Endothelial cell of umbilical vein (primary cell): ENCODE measurements at regions not wholly inside any gene's neighbourhood (a gene's known extent, or its start where the extent isn't known, plus 50 kb on each side); places are given as distances from the start of the nearest gene placed in this dataset.

Source experiments
- BruUV-seq: library from RNA; stranded (reverse); fragments of 400-500 nt; replicated peaks from 2 replicates; lab custom pipeline; 2021; lab: Mats Ljungman, UMichigan
- CTCF ChIA-PET: fragments of 300-600, 350-600 bp; sonication (Branson Sonifier 250); formaldehyde crosslinking; loops from one replicate; lab custom pipeline; 2021; ENCODE audit warnings: antibody characterized with exemption, inconsistent platforms; lab: Charles Lee
- POLR2A ChIA-PET: fragments of 300-600, 350-600 bp; sonication (Branson Sonifier 250); formaldehyde crosslinking; loops from one replicate; lab custom pipeline; 2021; ENCODE audit warnings: antibody characterized with exemption, inconsistent platforms; lab: Charles Lee
- DNase-seq: peaks from one replicate; pipeline ENCODE4 v3.0.0-alpha.2; 2011; ENCODE audit warnings: low read depth, low spot score
- FAIRE-seq: peaks from 2 replicates; lab custom pipeline; 2011; peaks lifted over from hg19 to GRCh38; lab: Jason Lieb, UNC
- H2AFZ ChIP-seq: 2 replicates; pipeline ENCODE4 v1.6.0; 2012; ENCODE audit warnings: low read depth, low read length, control low read depth, inconsistent platforms
- H3K27ac ChIP-seq: 2 replicates; pipeline ENCODE4 v1.5.1; 2011; ENCODE audit warnings: low read depth, mild to moderate bottlenecking, control low read depth, low read length, moderate library complexity; ENCODE audit not compliant: insufficient read depth
- H3K27me3 ChIP-seq, 2 experiments: 2 replicates each; pipeline versions ENCODE4 v1.6.0 to v1.6.1; 2011; ENCODE audit warnings: low read length in 2 of 2, mixed read lengths in 1 of 2; ENCODE audit not compliant: control insufficient read depth in 2 of 2, insufficient read depth in 2 of 2
- H3K36me3 ChIP-seq, 2 experiments: 2 replicates in 1 of 2; 3 replicates in 1 of 2; pipeline ENCODE4 v1.5.1; 2011; ENCODE audit warnings: low read length in 2 of 2, mild to moderate bottlenecking in 1 of 2, moderate library complexity in 1 of 2; ENCODE audit not compliant: control insufficient read depth in 2 of 2, insufficient read depth in 2 of 2; ENCODE audit errors: extremely low read depth in 1 of 2
- H3K4me1 ChIP-seq: 3 replicates; pipeline ENCODE4 v1.5.1; 2011; ENCODE audit warnings: mild to moderate bottlenecking, low read length; ENCODE audit not compliant: control insufficient read depth, insufficient read depth; ENCODE audit errors: extremely low read depth
- H3K4me2 ChIP-seq: 2 replicates; pipeline ENCODE4 v1.6.1; 2011; ENCODE audit warnings: low read length, control low read depth, mixed read lengths; ENCODE audit not compliant: insufficient read depth
- H3K4me3 ChIP-seq, 3 experiments: fragments of 200-600 bp in 1 of 3; sonication (generic), shearing (Covaris generic) in 1 of 3; replicated peaks in 1 of 3; 2 replicates each; pipeline ENCODE4 v1.5.1; 2011 to 2016; ENCODE audit warnings: control low read depth in 3 of 3, low read length in 3 of 3, mild to moderate bottlenecking in 2 of 3, inconsistent platforms in 1 of 3, low read depth in 1 of 3, moderate library complexity in 1 of 3; ENCODE audit not compliant: insufficient read depth in 1 of 3
- H3K79me2 ChIP-seq: 2 replicates; pipeline ENCODE4 v1.6.0; 2012; ENCODE audit warnings: low read length, inconsistent platforms; ENCODE audit not compliant: control insufficient read depth, insufficient read depth
- H3K9ac ChIP-seq: replicated peaks from 2 replicates; pipeline ENCODE3; 2011; ENCODE audit warnings: low read length, control low read depth; ENCODE audit not compliant: insufficient read depth; ENCODE audit errors: extremely low read depth
- H3K9me1 ChIP-seq: replicated peaks from 3 replicates; pipeline ENCODE4 v1.6.0; 2011; ENCODE audit warnings: mild to moderate bottlenecking, low read length; ENCODE audit not compliant: control insufficient read depth, insufficient read depth; ENCODE audit errors: extremely low read depth
- H3K9me3 ChIP-seq: replicated peaks from 2 replicates; pipeline ENCODE4 v1.5.1; 2012; ENCODE audit warnings: low read length, inconsistent platforms; ENCODE audit not compliant: control insufficient read depth, insufficient read depth
- H4K20me1 ChIP-seq: replicated peaks from 2 replicates; pipeline ENCODE3; 2011; ENCODE audit warnings: mild to moderate bottlenecking, low read length; ENCODE audit not compliant: control insufficient read depth, insufficient read depth; ENCODE audit errors: extremely low read depth
- EZH2 ChIP-seq: IDR thresholded peaks from 2 replicates; pipeline ENCODE4 v1.6.1; 2012; ENCODE audit warnings: borderline replicate concordance, low read depth, mild to moderate bottlenecking, moderate library complexity, low read length, inconsistent platforms; ENCODE audit not compliant: severe bottlenecking
- FOS ChIP-seq: IDR thresholded peaks from 2 replicates; pipeline ENCODE4 v1.6.1; 2011; ENCODE audit warnings: mild to moderate bottlenecking, low read length, moderate library complexity, borderline replicate concordance; ENCODE audit not compliant: insufficient read depth
- GATA2 ChIP-seq: IDR thresholded peaks from 2 replicates; pipeline ENCODE4 v1.7.0; 2011; ENCODE audit warnings: low read depth, mild to moderate bottlenecking, moderate library complexity, mixed read lengths, low read length; ENCODE audit not compliant: insufficient read length, insufficient read depth
- JUN ChIP-seq: IDR thresholded peaks from 2 replicates; pipeline ENCODE4 v1.6.1; 2011; ENCODE audit warnings: borderline replicate concordance, low read depth; ENCODE audit not compliant: insufficient read length, insufficient read depth
- MAX ChIP-seq: IDR thresholded peaks from 2 replicates; pipeline ENCODE4 v1.6.1; 2011; ENCODE audit not compliant: insufficient read depth, insufficient read length
- MYC ChIP-seq: IDR thresholded peaks from one replicate; pipeline ENCODE4 v1.6.1; 2011; ENCODE audit warnings: mild to moderate bottlenecking, low read depth, low read length
- POLR2A ChIP-seq: IDR thresholded peaks from 2 replicates; pipeline ENCODE4 v1.6.1; 2012; ENCODE audit warnings: low read depth, mild to moderate bottlenecking, control low read depth, low read length
- POLR2AphosphoS5 ChIP-seq: IDR thresholded peaks from 2 replicates; pipeline ENCODE4 v1.6.1; 2012; ENCODE audit warnings: low read depth, mild to moderate bottlenecking, control low read depth, low read length, moderate library complexity; ENCODE audit not compliant: insufficient read depth
- dilution Hi-C: fragments of 300-500 bp; cut with MboI; formaldehyde crosslinking; loops from one replicate; pipeline ENCODE4 v1.15.0; 2019; ENCODE audit warnings: low sequenced_read_pairs; ENCODE audit not compliant: extremely low pct_ligation_motif_present
- intact Hi-C: fragments of 100-400 bp; cut with micrococcal nuclease; formaldehyde crosslinking; loops from one replicate; pipeline ENCODE4 v1.10.0; 2022
- TF ChIP-seq, protein P1 (sequence below), 2 donors: IDR thresholded peaks; 1 replicate in 1 of 2; 2 replicates in 1 of 2; pipeline ENCODE4 v1.5.1; 2011; ENCODE audit warnings: low read length in 2 of 2, mild to moderate bottlenecking in 2 of 2, moderate library complexity in 2 of 2, control low read depth in 1 of 2, inconsistent platforms in 1 of 2, low read depth in 1 of 2; ENCODE audit not compliant: insufficient read depth in 1 of 2; ENCODE audit errors: extremely low read depth in 1 of 2

- no peak for DNase-seq
- no peaks in the 10 kb centered on the region for H3K9me3 ChIP-seq
- H3K4me3 ChIP-seq = no peak overlapping the region
- no TSS peak for BruUV-seq
- dilution Hi-C loops (no loop called here), intact Hi-C loops (no loop called here)
- TF ChIP-seq MAX (no peak), EZH2 (no peak), POLR2AphosphoS5 (no peak), MYC (no peak), FOS (no peak), GATA2 (no peak), JUN (no peak), POLR2A (no peak)
- TF ChIP-seq, protein P1, sequence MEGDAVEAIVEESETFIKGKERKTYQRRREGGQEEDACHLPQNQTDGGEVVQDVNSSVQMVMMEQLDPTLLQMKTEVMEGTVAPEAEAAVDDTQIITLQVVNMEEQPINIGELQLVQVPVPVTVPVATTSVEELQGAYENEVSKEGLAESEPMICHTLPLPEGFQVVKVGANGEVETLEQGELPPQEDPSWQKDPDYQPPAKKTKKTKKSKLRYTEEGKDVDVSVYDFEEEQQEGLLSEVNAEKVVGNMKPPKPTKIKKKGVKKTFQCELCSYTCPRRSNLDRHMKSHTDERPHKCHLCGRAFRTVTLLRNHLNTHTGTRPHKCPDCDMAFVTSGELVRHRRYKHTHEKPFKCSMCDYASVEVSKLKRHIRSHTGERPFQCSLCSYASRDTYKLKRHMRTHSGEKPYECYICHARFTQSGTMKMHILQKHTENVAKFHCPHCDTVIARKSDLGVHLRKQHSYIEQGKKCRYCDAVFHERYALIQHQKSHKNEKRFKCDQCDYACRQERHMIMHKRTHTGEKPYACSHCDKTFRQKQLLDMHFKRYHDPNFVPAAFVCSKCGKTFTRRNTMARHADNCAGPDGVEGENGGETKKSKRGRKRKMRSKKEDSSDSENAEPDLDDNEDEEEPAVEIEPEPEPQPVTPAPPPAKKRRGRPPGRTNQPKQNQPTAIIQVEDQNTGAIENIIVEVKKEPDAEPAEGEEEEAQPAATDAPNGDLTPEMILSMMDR (IDR thresholded peaks at IDR 0.05; ENCODE audit: extremely low read depth in 1 of 2, insufficient read depth in 1 of 2, low read depth in 1 of 2, low read length in 2 of 2) = no peak
- H3K4me1 ChIP-seq = no peaks in the 10 kb centered on the region
- CTCF ChIA-PET = no interaction called here
- FAIRE-seq = no peak
- H3K9me1 ChIP-seq = no peaks in the 10 kb centered on the region
- H3K4me2 ChIP-seq = no peak overlapping the region
- no peak overlapping the region for H2AFZ ChIP-seq
- H3K36me3 ChIP-seq = no peaks in the 10 kb centered on the region
- no peaks in the 10 kb centered on the region for H4K20me1 ChIP-seq
- H3K27ac ChIP-seq = no peak overlapping the region
- POLR2A ChIA-PET = no interaction called here
- no peaks in the 10 kb centered on the region for H3K27me3 ChIP-seq
- H3K79me2 ChIP-seq = no peaks in the 10 kb centered on the region
- H3K9ac ChIP-seq = no peak overlapping the region
These were observed 1284.1 kb upstream of the GYPC start for GRCh38 chr2:125371867-125372266.
